COLO668 (cell line): ENCODE measurements at regions not wholly inside any gene's neighbourhood (a gene's known extent, or its start where the extent isn't known, plus 50 kb on each side); places are given as distances from the start of the nearest gene placed in this dataset.
"Not testable (repeated sequence)": the region's sequence is repeated elsewhere in the genome, so short reads cannot be mapped to it uniquely, and the experiment has no call there.

ENCODE experiments used
- DNase-seq: peaks from one replicate; lab custom pipeline; 2025; ENCODE audit not compliant: unreplicated experiment; lab: John Stamatoyannopoulos, UW

GRCh38 chr1:220420726-220421125, 107.2 kb upstream of the MARK1 start:
- no peak for DNase-seq

GRCh38 chr1:220412382-220412781, 115.6 kb upstream of the MARK1 start:
- DNase-seq: not testable (repeated sequence)

GRCh38 chr1:220410611-220411010, 117.3 kb upstream of the MARK1 start:
- DNase-seq: no peak

- no peak for DNase-seq
Observed at GRCh38 chr1:220409771-220410595, 118.0 kb upstream of the MARK1 start.

- no peak for DNase-seq
Observed at GRCh38 chr1:220407191-220407590, 120.7 kb upstream of the MARK1 start.

- DNase-seq: no peak
Observed at GRCh38 chr1:220398238-220398637, 126.0 kb upstream of the RAB3GAP2 start.

- DNase-seq: no peak
Observed at GRCh38 chr1:220391491-220391890, 119.2 kb upstream of the RAB3GAP2 start.

GRCh38 chr1:220389634-220390033, 117.4 kb upstream of the RAB3GAP2 start:
- no peak for DNase-seq

GRCh38 chr1:220386494-220387195, 114.4 kb upstream of the RAB3GAP2 start:
- DNase-seq: no peak

- no peak for DNase-seq
Observed at GRCh38 chr1:220385158-220385557, 112.9 kb upstream of the RAB3GAP2 start.

GRCh38 chr1:220382994-220383393, 110.7 kb upstream of the RAB3GAP2 start:
- no peak for DNase-seq

GRCh38 chr1:220380885-220381284, 108.6 kb upstream of the RAB3GAP2 start:
- no peak for DNase-seq

GRCh38 chr1:220378571-220379302, 106.5 kb upstream of the RAB3GAP2 start:
- no peak for DNase-seq

- DNase-seq: no peak
Observed at GRCh38 chr1:220375715-220376114, 103.5 kb upstream of the RAB3GAP2 start.

- DNase-seq: no peak
Observed at GRCh38 chr1:220374449-220374848, 102.2 kb upstream of the RAB3GAP2 start.

GRCh38 chr1:220372451-220372850, 100.2 kb upstream of the RAB3GAP2 start:
- DNase-seq: no peak

- DNase-seq: peak; percentile 25
Observed at GRCh38 chr1:220371324-220371723, 99.1 kb upstream of the RAB3GAP2 start.

GRCh38 chr1:220370041-220370700, 97.9 kb upstream of the RAB3GAP2 start:
- peak; percentile 29 for DNase-seq

- DNase-seq: no peak
Observed at GRCh38 chr1:220369511-220369910, 97.3 kb upstream of the RAB3GAP2 start.

- DNase-seq: no peak
Observed at GRCh38 chr1:220368352-220369265, 96.4 kb upstream of the RAB3GAP2 start.
